ENCODE measurements at regions not wholly inside any gene's neighbourhood (a gene's known extent, or its start where the extent isn't known, plus 50 kb on each side); places are given as distances from the start of the nearest gene placed in this dataset.

- TF ChIP-seq POLR2A (IDR thresholded peaks at IDR 0.05) (no peak), CTCF (IDR thresholded peaks at IDR 0.05 in 4 of 5, conservative IDR thresholded peaks at IDR 0.05 in 1 of 5) (no peak)
Observed at GRCh38 chr5:114174131-114174530, 187.7 kb upstream of the KCNN2 start.
